ENCODE measurements at regions not wholly inside any gene's neighbourhood (a gene's known extent, or its start where the extent isn't known, plus 50 kb on each side); places are given as distances from the start of the nearest gene placed in this dataset.

DNA sequence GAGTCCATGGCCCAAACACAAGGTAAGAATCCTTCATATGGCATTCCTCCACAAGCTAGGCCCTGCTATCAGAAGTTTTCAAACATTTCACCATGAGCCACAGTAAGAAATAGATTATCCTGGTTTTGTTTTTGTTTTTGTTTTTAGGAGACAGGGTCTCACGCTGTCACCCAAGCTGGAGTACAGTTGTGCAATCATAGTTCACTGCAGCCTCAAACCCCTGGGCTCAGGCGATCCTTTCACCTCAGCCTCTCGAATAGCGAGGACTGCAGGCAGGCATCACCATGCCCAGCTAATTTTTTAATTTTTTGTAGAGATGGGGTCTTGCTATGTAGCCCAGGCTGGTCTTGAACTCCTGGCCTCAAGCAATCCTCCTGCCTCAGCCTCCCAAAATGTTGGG lies 218.8 kb downstream of the TOMM20 start:
- H3K9me3 Mint-ChIP-seq (ENCODE audit: unreplicated experiment): peaks cover 2% of the 10 kb centered on the region
- no peak for DNase-seq
- H3K4me3 Mint-ChIP-seq (ENCODE audit: unreplicated experiment): no peak overlapping the region
- H3K27me3 Mint-ChIP-seq (ENCODE audit: unreplicated experiment): no peaks in the 10 kb centered on the region
- no peak overlapping the region for H3K27ac Mint-ChIP-seq (ENCODE audit: unreplicated experiment)
- no peaks in the 10 kb centered on the region for H3K36me3 Mint-ChIP-seq (ENCODE audit: unreplicated experiment)
- TF ChIP-seq CTCF (IDR thresholded peaks at IDR 0.05; ENCODE audit: partially characterized antibody, unreplicated experiment): no peak
- peaks cover 5% of the 10 kb centered on the region for H3K4me1 Mint-ChIP-seq (ENCODE audit: low read depth, unreplicated experiment)

GRCh38 chr1:234909307-234909810 lies 219.3 kb downstream of the TOMM20 start:
- peaks cover 5% of the 10 kb centered on the region for H3K4me1 Mint-ChIP-seq (ENCODE audit: low read depth, unreplicated experiment)
- no peaks in the 10 kb centered on the region for H3K36me3 Mint-ChIP-seq (ENCODE audit: unreplicated experiment)
- H3K4me3 Mint-ChIP-seq (ENCODE audit: unreplicated experiment): no peak overlapping the region
- H3K9me3 Mint-ChIP-seq (ENCODE audit: unreplicated experiment): peaks cover 2% of the 10 kb centered on the region
- no peak overlapping the region for H3K27ac Mint-ChIP-seq (ENCODE audit: unreplicated experiment)
- no peaks in the 10 kb centered on the region for H3K27me3 Mint-ChIP-seq (ENCODE audit: unreplicated experiment)
- TF ChIP-seq CTCF (IDR thresholded peaks at IDR 0.05; ENCODE audit: partially characterized antibody, unreplicated experiment): no peak
- DNase-seq: no peak

DNA sequence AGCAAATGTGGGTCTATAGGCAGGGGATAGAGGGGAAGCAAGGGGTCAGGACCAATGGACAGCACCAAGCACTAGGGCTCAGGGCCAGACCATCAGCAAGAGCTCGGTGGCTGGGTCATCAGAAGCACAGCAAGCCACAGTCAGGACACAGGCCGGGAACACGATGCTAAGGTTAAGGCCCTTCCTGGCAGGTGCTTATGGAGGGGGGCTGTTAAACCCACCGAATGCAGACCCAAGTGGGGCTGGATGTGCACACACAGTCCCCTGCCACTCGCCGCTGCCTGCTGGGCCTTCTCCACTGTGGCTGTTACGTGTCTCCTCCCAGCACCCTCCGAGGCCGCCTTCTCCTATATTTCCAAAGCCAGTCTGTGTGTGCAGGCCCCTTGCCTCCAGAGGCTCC lies 220.1 kb downstream of the TOMM20 start:
- TF ChIP-seq CTCF (IDR thresholded peaks at IDR 0.05; ENCODE audit: partially characterized antibody, unreplicated experiment): no peak
- no peaks in the 10 kb centered on the region for H3K9me3 Mint-ChIP-seq (ENCODE audit: unreplicated experiment)
- H3K27ac Mint-ChIP-seq (ENCODE audit: unreplicated experiment): no peak overlapping the region
- no peaks in the 10 kb centered on the region for H3K27me3 Mint-ChIP-seq (ENCODE audit: unreplicated experiment)
- H3K4me1 Mint-ChIP-seq (ENCODE audit: low read depth, unreplicated experiment): peaks cover 4% of the 10 kb centered on the region
- DNase-seq: no peak
- H3K4me3 Mint-ChIP-seq (ENCODE audit: unreplicated experiment): no peak overlapping the region
- H3K36me3 Mint-ChIP-seq (ENCODE audit: unreplicated experiment): no peaks in the 10 kb centered on the region

DNA sequence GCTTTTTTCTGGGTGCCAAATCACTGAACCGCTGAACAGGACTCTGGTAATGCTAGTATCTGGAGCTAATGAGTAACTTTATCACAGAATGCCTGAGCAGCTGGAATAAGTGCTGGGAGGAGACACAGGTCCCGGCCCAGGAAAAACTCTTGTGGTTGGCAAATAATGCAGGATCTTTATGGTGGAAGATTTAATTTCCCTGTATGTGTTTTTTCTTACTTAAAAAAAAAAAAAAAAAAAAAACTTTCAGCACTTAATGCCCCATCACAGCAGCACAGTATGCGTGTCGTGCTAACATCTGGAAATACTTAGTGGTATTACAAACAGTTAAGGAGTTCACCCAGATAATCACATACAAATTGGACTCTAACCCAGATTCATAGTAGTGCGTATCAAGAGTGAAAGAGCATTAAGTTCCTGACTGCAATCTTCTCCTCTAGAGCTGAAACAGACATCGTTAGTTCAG lies 220.7 kb downstream of the TOMM20 start:
- TF ChIP-seq CTCF (IDR thresholded peaks at IDR 0.05; ENCODE audit: partially characterized antibody, unreplicated experiment): no peak
- H3K27me3 Mint-ChIP-seq (ENCODE audit: unreplicated experiment): no peaks in the 10 kb centered on the region
- H3K9me3 Mint-ChIP-seq (ENCODE audit: unreplicated experiment): peaks cover 2% of the 10 kb centered on the region
- H3K36me3 Mint-ChIP-seq (ENCODE audit: unreplicated experiment): no peaks in the 10 kb centered on the region
- no peaks in the 10 kb centered on the region for H3K4me1 Mint-ChIP-seq (ENCODE audit: low read depth, unreplicated experiment)
- no peak overlapping the region for H3K27ac Mint-ChIP-seq (ENCODE audit: unreplicated experiment)
- no peak for DNase-seq
- H3K4me3 Mint-ChIP-seq (ENCODE audit: unreplicated experiment): no peak overlapping the region

- no peaks in the 10 kb centered on the region for H3K27me3 Mint-ChIP-seq (ENCODE audit: unreplicated experiment)
- no peak for TF ChIP-seq CTCF (IDR thresholded peaks at IDR 0.05; ENCODE audit: partially characterized antibody, unreplicated experiment)
Measured at GRCh38 chr1:234907208-234907939, 221.3 kb downstream of the TOMM20 start.

More at GRCh38 chr1:234907208-234907939, 221.3 kb downstream of the TOMM20 start:
- Mint-ChIP-seq H3K4me1 (ENCODE audit: low read depth, unreplicated experiment) (no peaks in the 10 kb centered on the region), H3K36me3 (ENCODE audit: unreplicated experiment) (no peaks in the 10 kb centered on the region), H3K27ac (ENCODE audit: unreplicated experiment) (no peak overlapping the region), H3K4me3 (ENCODE audit: unreplicated experiment) (no peak overlapping the region), H3K9me3 (ENCODE audit: unreplicated experiment) (peaks cover 2% of the 10 kb centered on the region)
- no peak for DNase-seq
